GM21576 (cell line): ENCODE measurements at regions not wholly inside any gene's neighbourhood (a gene's known extent, or its start where the extent isn't known, plus 50 kb on each side); places are given as distances from the start of the nearest gene placed in this dataset.
"Not testable (repeated sequence)": the region's sequence is repeated elsewhere in the genome, so short reads cannot be mapped to it uniquely, and the experiment has no call there.

Experiments used
- ATAC-seq: cut with Tn5 transposase; IDR thresholded peaks from one replicate; pipeline ENCODE4 v1.9.1; 2021; ENCODE audit warnings: mild to moderate bottlenecking, moderate library complexity; ENCODE audit not compliant: unreplicated experiment

- no peak for ATAC-seq
Measured at GRCh38 chr9:108033976-108034964, 544.7 kb upstream of the KLF4 start.

GRCh38 chr9:108032079-108032478 is 542.5 kb upstream of the KLF4 start:
- not testable (repeated sequence) for ATAC-seq

GRCh38 chr9:108031221-108031620 is 541.7 kb upstream of the KLF4 start:
- not testable (repeated sequence) for ATAC-seq

- not testable (repeated sequence) for ATAC-seq
Measured at GRCh38 chr9:108026718-108027117, 537.1 kb upstream of the KLF4 start.

GRCh38 chr9:108024604-108025003 is 535.0 kb upstream of the KLF4 start:
- ATAC-seq, result no peak

GRCh38 chr9:108022246-108022935 is 532.8 kb upstream of the KLF4 start:
- no peak for ATAC-seq

- no peak for ATAC-seq
Measured at GRCh38 chr9:108021096-108021710, 531.6 kb upstream of the KLF4 start.

- no peak for ATAC-seq
Measured at GRCh38 chr9:108019821-108020220, 530.3 kb upstream of the KLF4 start.

- ATAC-seq, result no peak
Measured at GRCh38 chr9:108017671-108018070, 528.1 kb upstream of the KLF4 start.

- no peak for ATAC-seq
Measured at GRCh38 chr9:108016446-108016845, 526.9 kb upstream of the KLF4 start.

GRCh38 chr9:108015690-108016089 is 526.1 kb upstream of the KLF4 start:
- no peak for ATAC-seq

GRCh38 chr9:108014353-108014752 is 524.8 kb upstream of the KLF4 start:
- no peak for ATAC-seq

GRCh38 chr9:108012886-108013665 is 523.5 kb upstream of the KLF4 start:
- ATAC-seq, result no peak

- ATAC-seq, result no peak
Measured at GRCh38 chr9:108012405-108012804, 522.8 kb upstream of the KLF4 start.

- no peak for ATAC-seq
Measured at GRCh38 chr9:108003526-108003925, 514.0 kb upstream of the KLF4 start.

GRCh38 chr9:108002371-108002956 is 512.9 kb upstream of the KLF4 start:
- no peak for ATAC-seq

- no peak for ATAC-seq
Measured at GRCh38 chr9:108001237-108001636, 511.7 kb upstream of the KLF4 start.

GRCh38 chr9:107999890-108000289 is 510.3 kb upstream of the KLF4 start:
- no peak for ATAC-seq

GRCh38 chr9:107999011-107999410 is 509.4 kb upstream of the KLF4 start:
- ATAC-seq, result no peak

GRCh38 chr9:107994648-107995047 is 505.1 kb upstream of the KLF4 start:
- ATAC-seq, result no peak
